Upper lobe of left lung (tissue), 6 donors: ENCODE measurements at regions not wholly inside any gene's neighbourhood (a gene's known extent, or its start where the extent isn't known, plus 50 kb on each side); places are given as distances from the start of the nearest gene placed in this dataset.
"Not testable (repeated sequence)": the region's sequence is repeated elsewhere in the genome, so short reads cannot be mapped to it uniquely, and the experiment has no call there.

Source experiments
- ATAC-seq, 2 donors: fragments of 200-7000 bp; cut with Tn5 transposase; one replicate each; pipeline ENCODE4 v1.9.1; 2022; ENCODE audit warnings: mild to moderate bottlenecking in 2 of 2, moderate library complexity in 2 of 2; ENCODE audit not compliant: low FRiP score in 2 of 2
- DNase-seq, 2 donors: peaks; one replicate each; pipeline ENCODE4 v3.0.0-alpha.2; 2019 to 2020
- H3K27ac ChIP-seq, 4 donors: fragments of 200-600 bp; sonication (generic); one replicate each; pipeline ENCODE4 v1.5.1; 2016 to 2019
- H3K27me3 ChIP-seq, 4 donors: fragments of 200-600 bp; sonication (generic); one replicate each; pipeline ENCODE4 v1.5.1; 2017 to 2019
- H3K36me3 ChIP-seq, 4 donors: fragments of 200-600 bp; sonication (generic); one replicate each; pipeline ENCODE4 v1.5.1; 2016 to 2019
- H3K4me1 ChIP-seq, 4 donors: fragments of 200-600 bp; sonication (generic); one replicate each; pipeline ENCODE4 v1.5.1; 2018 to 2019
- H3K4me3 ChIP-seq, 4 donors: fragments of 200-600 bp; sonication (generic); one replicate each; pipeline ENCODE4 v1.5.1; 2017 to 2019; ENCODE audit warnings: mild to moderate bottlenecking in 2 of 4, moderate library complexity in 1 of 4
- H3K9me3 ChIP-seq, 4 donors: fragments of 200-600 bp; sonication (generic); one replicate each; pipeline ENCODE4 v1.5.1; 2018 to 2019
- EP300 ChIP-seq, 4 donors: sonication (generic); formaldehyde crosslinking; IDR thresholded peaks; one replicate each; pipeline ENCODE4 v1.5.1; 2017; ENCODE audit warnings: antibody characterized with exemption in 4 of 4, control low read depth in 2 of 4
- POLR2A ChIP-seq, 4 donors: fragments of 450-650 bp; IDR thresholded peaks; one replicate each; pipeline ENCODE4 v1.5.1; 2016 to 2017; ENCODE audit warnings: antibody characterized with exemption in 4 of 4, mild to moderate bottlenecking in 2 of 4
- POLR2AphosphoS5 ChIP-seq, 2 donors: sonication (generic); formaldehyde crosslinking; IDR thresholded peaks; one replicate each; pipeline ENCODE4 v1.5.1; 2017; ENCODE audit warnings: antibody characterized with exemption in 2 of 2
- WGBS, 2 donors: methylation state at CpG; one replicate each; pipeline ENCODE4 v1.1.5; 2017 to 2018; 5-methylcytosine and 5-hydroxymethylcytosine counted together
- TF ChIP-seq, protein P1 (sequence below), 6 experiments: fragments of 450-650 bp in 4 of 6; fragments of 200-600 bp in 2 of 6; sonication (generic) in 2 of 6; IDR thresholded peaks; one replicate each; pipeline ENCODE4 v1.5.1; 2016 to 2019; ENCODE audit warnings: antibody characterized with exemption in 6 of 6
- donor health status: DM: no; HTN: no; CAD: no; lungs with moderate emphysema.
- donor health status: DM: no; HTN: yes; CAD: no; lungs with severe emphysema.

DNA sequence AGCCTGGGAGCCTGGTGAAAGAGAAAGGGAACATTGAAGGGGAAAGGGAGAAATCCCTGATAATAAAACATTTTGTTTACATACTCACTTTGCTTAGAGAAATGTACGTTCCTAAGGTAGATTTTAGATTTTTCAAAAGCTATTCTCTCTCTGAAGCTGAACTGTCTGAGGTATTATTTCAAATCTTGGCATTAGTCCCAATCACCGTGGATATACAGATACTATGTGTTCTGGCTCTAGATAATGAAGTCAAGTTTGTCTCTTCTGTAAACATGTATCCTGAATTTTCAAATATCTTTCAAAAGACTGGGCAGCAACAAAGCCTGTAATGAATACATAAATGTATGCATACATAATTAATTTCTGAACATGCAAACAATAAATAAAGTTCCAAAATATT is 1104.2 kb upstream of the FAM98A start:
- Histone ChIP-seq H3K4me1 (no peaks in the 10 kb centered on the region), H3K4me3 (no peak overlapping the region), H3K27me3 (no peaks in the 10 kb centered on the region), H3K9me3 (no peaks in the 10 kb centered on the region), H3K36me3 (no peaks in the 10 kb centered on the region), H3K27ac (no peak overlapping the region)
- 41 to 55% methylated on average over 2 of the region's 2 CpGs for WGBS, 2 donors
- DNase-seq, result no peak
- ATAC-seq, result no peak
- TF ChIP-seq POLR2A (IDR thresholded peaks at IDR 0.05), result no peak
- TF ChIP-seq, protein P1, sequence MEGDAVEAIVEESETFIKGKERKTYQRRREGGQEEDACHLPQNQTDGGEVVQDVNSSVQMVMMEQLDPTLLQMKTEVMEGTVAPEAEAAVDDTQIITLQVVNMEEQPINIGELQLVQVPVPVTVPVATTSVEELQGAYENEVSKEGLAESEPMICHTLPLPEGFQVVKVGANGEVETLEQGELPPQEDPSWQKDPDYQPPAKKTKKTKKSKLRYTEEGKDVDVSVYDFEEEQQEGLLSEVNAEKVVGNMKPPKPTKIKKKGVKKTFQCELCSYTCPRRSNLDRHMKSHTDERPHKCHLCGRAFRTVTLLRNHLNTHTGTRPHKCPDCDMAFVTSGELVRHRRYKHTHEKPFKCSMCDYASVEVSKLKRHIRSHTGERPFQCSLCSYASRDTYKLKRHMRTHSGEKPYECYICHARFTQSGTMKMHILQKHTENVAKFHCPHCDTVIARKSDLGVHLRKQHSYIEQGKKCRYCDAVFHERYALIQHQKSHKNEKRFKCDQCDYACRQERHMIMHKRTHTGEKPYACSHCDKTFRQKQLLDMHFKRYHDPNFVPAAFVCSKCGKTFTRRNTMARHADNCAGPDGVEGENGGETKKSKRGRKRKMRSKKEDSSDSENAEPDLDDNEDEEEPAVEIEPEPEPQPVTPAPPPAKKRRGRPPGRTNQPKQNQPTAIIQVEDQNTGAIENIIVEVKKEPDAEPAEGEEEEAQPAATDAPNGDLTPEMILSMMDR (IDR thresholded peaks at IDR 0.05), result no peak
- TF ChIP-seq EP300 (IDR thresholded peaks at IDR 0.05), result no peak
- TF ChIP-seq POLR2AphosphoS5 (IDR thresholded peaks at IDR 0.05), result no peak

DNA sequence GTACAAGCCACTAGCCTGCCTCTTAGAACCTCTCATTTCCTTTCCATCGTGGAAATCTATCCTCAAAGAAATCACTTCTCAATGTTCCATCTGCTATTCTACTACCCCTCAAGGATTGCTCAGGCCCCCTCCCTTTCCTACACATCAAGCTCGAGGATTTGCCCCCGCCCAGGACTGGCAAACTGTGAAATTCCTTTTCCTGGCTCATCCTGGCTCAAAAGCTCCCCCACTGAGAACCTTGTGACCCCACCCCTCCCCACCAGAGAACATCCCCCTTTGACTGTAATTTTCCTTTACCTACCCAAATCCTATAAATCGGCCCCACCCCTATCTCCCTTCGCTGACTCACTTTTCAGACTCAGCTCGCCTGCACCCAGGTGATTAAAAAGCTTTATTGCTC is 1103.3 kb upstream of the FAM98A start:
- not testable (repeated sequence) for DNase-seq

DNA sequence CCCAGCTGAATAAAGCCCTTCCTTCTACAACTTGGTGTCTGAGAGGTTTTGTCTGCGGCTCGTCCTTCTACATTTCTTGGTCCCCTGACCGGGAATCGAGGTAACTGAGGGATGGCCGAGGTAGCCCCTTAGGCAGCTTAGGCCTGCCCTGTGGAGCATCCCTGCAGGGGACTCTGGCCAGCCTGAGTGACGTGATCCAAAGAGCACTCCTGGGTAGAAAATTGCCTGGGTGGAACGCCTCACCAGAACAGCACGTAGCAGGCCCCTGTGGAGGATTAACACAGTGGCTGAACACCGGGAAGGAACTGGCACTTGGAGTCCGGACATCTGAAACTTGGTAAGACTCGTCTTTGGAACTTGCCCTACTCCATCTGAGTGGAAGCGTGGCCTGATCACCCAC is 1078.5 kb upstream of the FAM98A start:
- H3K4me3 ChIP-seq, H3K27ac ChIP-seq, ATAC-seq, H3K36me3 ChIP-seq, DNase-seq, H3K4me1 ChIP-seq, H3K27me3 ChIP-seq, H3K9me3 ChIP-seq: not testable (repeated sequence)
- WGBS, 2 donors, result 88 to 96% methylated on average over 12 of the region's 12 CpGs

More for the DNA sequence above, 1103.3 kb upstream of the FAM98A start:
- 78 to 81% methylated on average over 6 of the region's 6 CpGs for WGBS, 2 donors
- not testable (repeated sequence) for H3K27ac ChIP-seq, H3K4me3 ChIP-seq, H3K4me1 ChIP-seq, H3K27me3 ChIP-seq, H3K9me3 ChIP-seq, H3K36me3 ChIP-seq, ATAC-seq

DNA sequence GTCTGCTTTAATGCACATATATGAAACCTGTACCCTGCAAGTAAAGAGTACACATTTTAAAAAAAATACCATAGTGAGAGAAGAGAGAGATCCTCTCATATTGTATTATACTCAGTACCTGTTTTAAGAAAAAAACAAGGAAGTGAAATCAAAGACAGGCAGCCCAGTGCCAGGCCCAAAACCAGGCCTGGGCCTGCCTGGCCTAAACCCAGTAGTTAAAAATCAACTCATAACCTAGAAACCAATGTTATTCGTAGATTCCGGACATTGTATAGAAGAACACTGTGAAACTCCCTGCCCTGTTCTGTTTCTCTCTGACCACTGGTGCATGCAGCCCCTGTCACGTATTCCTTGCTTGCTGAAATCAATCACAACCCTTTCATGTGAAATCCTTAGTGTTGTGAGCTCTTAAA is 1078.0 kb upstream of the FAM98A start:
- H3K27ac ChIP-seq, ATAC-seq, H3K27me3 ChIP-seq: not testable (repeated sequence)

DNA sequence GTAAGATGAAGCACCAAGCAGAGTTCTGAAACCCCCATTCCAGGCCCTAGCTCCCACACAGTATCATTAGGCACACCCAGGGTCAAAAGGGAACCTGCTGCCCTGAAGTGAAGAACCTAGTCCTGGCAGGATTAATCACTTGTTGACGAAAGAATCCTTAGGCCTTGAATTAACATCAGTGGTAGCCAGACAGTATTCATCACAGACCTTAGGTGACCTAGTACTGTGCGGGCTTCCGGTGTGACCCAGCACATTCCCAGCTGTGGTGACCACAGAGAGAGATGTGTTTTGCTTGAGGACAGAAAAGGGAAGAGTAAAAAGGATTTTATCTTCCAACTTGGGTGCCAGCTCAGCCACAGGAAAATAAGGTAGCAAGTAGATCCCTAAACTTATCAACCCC is 1071.4 kb upstream of the FAM98A start:
- H3K4me1 ChIP-seq, result no peaks in the 10 kb centered on the region
- DNase-seq (no peak), ATAC-seq (no peak)
- 87 to 89% methylated on average over 3 of the region's 3 CpGs for WGBS, 2 donors
- H3K9me3 ChIP-seq, result no peaks in the 10 kb centered on the region
- TF ChIP-seq POLR2A (IDR thresholded peaks at IDR 0.05), result no peak
- no peak for TF ChIP-seq EP300 (IDR thresholded peaks at IDR 0.05)
- TF ChIP-seq, protein P1 (IDR thresholded peaks at IDR 0.05), result no peak
- TF ChIP-seq POLR2AphosphoS5 (IDR thresholded peaks at IDR 0.05), result no peak
- H3K27ac ChIP-seq, result no peak overlapping the region
- H3K36me3 ChIP-seq, result no peaks in the 10 kb centered on the region
- no peaks in the 10 kb centered on the region for H3K27me3 ChIP-seq
- H3K4me3 ChIP-seq, result no peak overlapping the region

More for the DNA sequence above, 1078.0 kb upstream of the FAM98A start:
- not testable (repeated sequence) for H3K9me3 ChIP-seq, H3K4me3 ChIP-seq, H3K4me1 ChIP-seq, DNase-seq, H3K36me3 ChIP-seq
- 78 to 79% methylated on average over 3 of the region's 3 CpGs for WGBS, 2 donors

DNA sequence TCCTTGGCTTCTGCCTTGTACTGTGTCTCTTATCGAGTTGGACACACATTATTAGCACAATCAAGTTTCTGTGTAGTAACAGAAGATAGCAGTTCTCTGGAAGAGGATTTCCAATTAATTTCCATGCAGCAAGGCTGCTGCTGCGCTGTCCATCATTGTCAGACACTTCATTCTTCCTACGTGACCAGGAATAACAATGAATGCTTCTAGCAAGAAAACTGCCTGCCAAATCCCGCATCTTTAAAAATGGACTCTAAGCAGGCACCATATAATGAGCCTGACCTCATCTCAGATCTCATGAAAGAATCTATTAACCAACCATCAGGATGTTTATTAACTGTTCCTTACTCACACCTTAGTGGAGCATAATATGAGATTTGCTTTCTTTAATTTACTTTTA is 1067.7 kb upstream of the FAM98A start:
- no peak for DNase-seq
- ATAC-seq, result no peak
- no peaks in the 10 kb centered on the region for H3K9me3 ChIP-seq
- no peaks in the 10 kb centered on the region for H3K27me3 ChIP-seq
- H3K4me1 ChIP-seq, result no peaks in the 10 kb centered on the region
- WGBS, 2 donors, result 71 to 74% methylated on average over 4 of the region's 4 CpGs
- TF ChIP-seq POLR2A (IDR thresholded peaks at IDR 0.05), result no peak
- TF ChIP-seq, protein P1 (IDR thresholded peaks at IDR 0.05), result no peak
- TF ChIP-seq POLR2AphosphoS5 (IDR thresholded peaks at IDR 0.05), result no peak
- TF ChIP-seq EP300 (IDR thresholded peaks at IDR 0.05), result no peak
- H3K36me3 ChIP-seq, result no peaks in the 10 kb centered on the region
- H3K4me3 ChIP-seq, result no peak overlapping the region
- no peak overlapping the region for H3K27ac ChIP-seq
